GM23248 (cell line): ENCODE measurements at regions not wholly inside any gene's neighbourhood (a gene's known extent, or its start where the extent isn't known, plus 50 kb on each side); places are given as distances from the start of the nearest gene placed in this dataset.

Experiments
- EZH2 ChIP-seq: fragments of 200-600 bp; sonication (generic); IDR thresholded peaks from 2 replicates; pipeline ENCODE4 v1.6.1; 2018; ENCODE audit warnings: antibody characterized with exemption, mild to moderate bottlenecking; ENCODE audit not compliant: insufficient read depth, poor library complexity, severe bottlenecking
- EZH2phosphoT487 ChIP-seq: fragments of 200-600 bp; sonication (generic); IDR thresholded peaks from 2 replicates; pipeline ENCODE4 v1.6.1; 2018; ENCODE audit warnings: antibody characterized with exemption, moderate library complexity, mild to moderate bottlenecking, low read depth; ENCODE audit not compliant: insufficient read depth

GRCh38 chr2:65638443-65638842, 206.0 kb upstream of the SPRED2 start:
- TF ChIP-seq EZH2 (no peak), EZH2phosphoT487 (no peak)
